ENCODE measurements at regions not wholly inside any gene's neighbourhood (a gene's known extent, or its start where the extent isn't known, plus 50 kb on each side); places are given as distances from the start of the nearest gene placed in this dataset.
A peak's percentile ranks its signal among the peaks of the same experiment; 100 is the strongest.

DNA sequence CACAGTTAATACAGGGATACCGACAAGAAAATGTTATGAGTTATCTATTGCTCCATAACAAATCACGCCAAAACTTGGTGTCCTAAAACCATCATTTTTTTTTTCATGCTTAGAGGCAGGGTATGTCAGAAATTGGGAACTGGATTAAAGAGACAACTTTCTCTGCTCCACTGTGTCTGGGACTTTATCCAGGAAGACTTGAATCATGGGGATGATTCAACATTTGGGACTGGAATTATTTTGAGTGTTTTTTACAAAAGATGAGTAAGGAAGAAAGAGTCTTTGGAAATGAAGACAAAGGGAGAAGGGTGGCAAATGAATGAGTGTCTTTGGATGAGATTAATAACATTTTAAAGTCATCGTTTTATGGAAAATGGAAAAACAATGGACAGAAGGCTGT is 1883.7 kb upstream of the C9orf72 start:
- no peaks in the 10 kb centered on the region for H3K4me1 Mint-ChIP-seq
- H3K9me3 Mint-ChIP-seq = peaks cover 11 to 28% of the 10 kb centered on the region in 2 donors
- H3K4me3 Mint-ChIP-seq = no peak overlapping the region
- no peaks in the 10 kb centered on the region for H3K27me3 Mint-ChIP-seq
- no peak for DNase-seq
- no peak for ATAC-seq
- H3K27ac Mint-ChIP-seq = no peak overlapping the region

DNA sequence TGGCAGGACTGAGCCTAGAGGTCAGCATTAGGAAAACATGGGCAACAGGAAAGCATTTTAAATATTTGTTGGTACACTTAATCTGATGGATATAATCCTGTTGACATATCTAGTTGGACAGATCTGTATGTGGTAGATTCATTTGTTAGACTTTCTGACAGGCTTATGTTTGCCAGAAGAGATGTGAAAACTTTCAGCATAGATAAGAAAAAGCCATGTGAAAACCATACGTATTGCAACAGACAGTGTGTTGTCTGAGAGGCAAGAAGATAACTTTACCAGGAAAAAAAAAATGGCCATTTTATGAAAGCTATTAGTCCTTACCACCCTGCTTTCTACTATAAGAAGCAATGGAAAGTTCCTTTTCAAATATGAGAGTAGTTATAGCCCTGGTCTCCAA is 1902.2 kb upstream of the C9orf72 start:
- DNase-seq (no peak), ATAC-seq (no peak)
- Mint-ChIP-seq H3K4me1 (no peaks in the 10 kb centered on the region), H3K9me3 (peaks cover 17 to 24% of the 10 kb centered on the region in 2 donors), H3K27me3 (no peaks in the 10 kb centered on the region), H3K27ac (no peak overlapping the region), H3K4me3 (no peak overlapping the region)

DNA sequence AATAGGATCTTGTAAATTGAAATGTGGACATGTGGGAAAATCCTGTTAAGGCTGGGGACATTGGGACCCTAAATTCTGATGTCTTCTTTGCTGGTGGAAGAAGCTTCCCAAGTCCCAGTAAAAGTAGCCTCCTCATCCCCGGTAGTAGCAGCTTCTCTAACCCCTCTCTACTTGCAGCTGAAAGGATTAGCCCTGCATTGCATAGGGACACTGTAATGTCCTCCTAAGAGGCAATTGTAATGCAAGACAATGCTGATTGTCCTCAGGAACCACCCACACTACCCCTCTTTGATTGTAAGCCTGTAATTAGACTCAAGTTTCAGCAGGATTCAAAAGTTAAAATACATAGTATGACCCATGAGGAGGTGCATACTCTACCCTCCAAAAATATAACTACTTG is 1938.4 kb upstream of the C9orf72 start:
- H3K4me3 Mint-ChIP-seq = no peak overlapping the region
- no peaks in the 10 kb centered on the region for H3K4me1 Mint-ChIP-seq
- ATAC-seq = no peak

DNA sequence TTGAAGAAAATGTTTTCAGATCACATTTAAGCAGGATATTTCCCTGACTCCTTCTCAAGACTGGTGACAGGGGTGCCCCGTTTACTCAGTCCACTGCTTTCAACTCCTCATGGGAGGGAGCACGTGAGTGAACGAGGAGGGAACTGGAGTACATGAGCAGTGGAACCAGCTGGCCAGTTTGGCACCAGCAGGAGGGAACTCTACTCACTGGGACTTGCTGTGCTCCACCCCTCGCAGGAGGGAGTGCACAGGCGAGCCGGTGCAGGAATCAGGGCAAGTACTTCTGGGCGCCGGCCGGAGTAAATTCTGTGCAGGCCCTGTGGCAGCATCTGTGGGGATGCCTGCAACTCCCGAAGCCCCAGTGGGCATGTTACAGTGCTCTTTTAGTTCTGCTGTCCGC is 1941.1 kb upstream of the C9orf72 start:
- Mint-ChIP-seq H3K9me3 (peaks cover 8 to 22% of the 10 kb centered on the region in 2 donors), H3K4me3 (no peak overlapping the region), H3K27me3 (no peaks in the 10 kb centered on the region), H3K4me1 (no peaks in the 10 kb centered on the region), H3K27ac (no peak overlapping the region)
- no peak for ATAC-seq
- no peak for DNase-seq

More for the DNA sequence above, 1938.4 kb upstream of the C9orf72 start:
- peaks cover 12 to 28% of the 10 kb centered on the region in 2 donors for H3K9me3 Mint-ChIP-seq
- no peak overlapping the region for H3K27ac Mint-ChIP-seq
- no peak for DNase-seq
- H3K27me3 Mint-ChIP-seq = no peaks in the 10 kb centered on the region

- DNase-seq (no peak), ATAC-seq (no peak)
- H3K27me3 Mint-ChIP-seq = no peaks in the 10 kb centered on the region
- no peaks in the 10 kb centered on the region for H3K4me1 Mint-ChIP-seq
- no peak overlapping the region for H3K27ac Mint-ChIP-seq
- H3K9me3 Mint-ChIP-seq = peaks cover 8 to 19% of the 10 kb centered on the region in 2 donors
- no peak overlapping the region for H3K4me3 Mint-ChIP-seq
Observed at GRCh38 chr9:29514862-29515261, 1941.6 kb upstream of the C9orf72 start.

DNA sequence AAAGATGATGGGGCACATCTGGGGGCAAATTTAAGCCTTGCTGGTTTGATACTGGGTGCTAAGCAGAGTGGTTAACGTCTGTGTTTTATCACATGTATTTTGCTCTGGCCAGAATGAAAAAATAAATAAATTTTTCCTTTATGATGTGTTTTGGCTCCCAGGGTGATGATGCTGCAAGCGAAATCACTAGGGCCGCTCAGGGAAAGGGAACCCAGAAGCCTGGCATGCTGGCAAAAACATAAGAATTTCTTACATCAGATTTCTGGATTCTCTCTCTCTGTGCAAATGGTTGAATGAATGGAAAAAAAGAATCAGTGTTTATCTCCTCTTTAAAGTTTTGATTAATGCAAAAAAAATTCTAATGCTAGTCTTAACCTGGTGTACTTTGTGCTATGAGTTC is 1975.2 kb upstream of the C9orf72 start:
- Mint-ChIP-seq H3K4me3 (no peak overlapping the region), H3K27me3 (no peaks in the 10 kb centered on the region), H3K27ac (no peak overlapping the region), H3K4me1 (no peaks in the 10 kb centered on the region), H3K9me3 (peaks cover 0 to 9% of the 10 kb centered on the region in 2 donors)
- ATAC-seq (no peak), DNase-seq (no peak)

DNA sequence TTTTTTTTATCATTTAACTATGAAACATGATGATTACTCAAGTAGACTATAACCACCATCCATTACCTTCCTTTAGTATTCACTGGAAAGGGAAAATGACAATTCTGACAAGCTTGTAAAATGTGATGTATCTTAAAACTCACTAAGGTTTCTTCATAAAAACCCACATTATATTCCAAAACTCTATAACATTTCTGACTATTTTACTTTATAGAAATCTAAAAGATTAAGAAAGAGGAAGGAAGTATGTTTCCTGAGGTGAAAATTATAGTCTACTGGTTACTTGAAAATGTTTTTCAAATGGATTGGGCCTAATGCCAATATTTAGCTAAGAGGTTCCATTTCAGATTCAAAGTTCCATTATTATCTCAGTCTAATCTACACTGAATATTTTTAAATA is 1982.2 kb upstream of the C9orf72 start:
- Mint-ChIP-seq H3K4me3 (no peak overlapping the region), H3K4me1 (no peaks in the 10 kb centered on the region), H3K9me3 (no peaks in the 10 kb centered on the region), H3K27ac (no peak overlapping the region), H3K27me3 (no peaks in the 10 kb centered on the region)
- ATAC-seq (no peak), DNase-seq (no peak)

GRCh38 chr9:29556317-29556716 is 1983.0 kb upstream of the C9orf72 start:
- no peak for DNase-seq
- Mint-ChIP-seq H3K27me3 (no peaks in the 10 kb centered on the region), H3K27ac (no peak overlapping the region), H3K9me3 (no peaks in the 10 kb centered on the region), H3K4me3 (no peak overlapping the region), H3K4me1 (no peaks in the 10 kb centered on the region)
- no peak for ATAC-seq

- Mint-ChIP-seq H3K4me1 (no peaks in the 10 kb centered on the region), H3K9me3 (peaks cover 0 to 1% of the 10 kb centered on the region in 2 donors), H3K27ac (no peak overlapping the region), H3K4me3 (no peak overlapping the region), H3K27me3 (no peaks in the 10 kb centered on the region)
- ATAC-seq (no peak), DNase-seq (no peak)
Observed at GRCh38 chr9:29556746-29557145, 1983.5 kb upstream of the C9orf72 start.

GRCh38 chr9:29564564-29564963 is 1991.3 kb upstream of the C9orf72 start:
- Mint-ChIP-seq H3K4me3 (no peak overlapping the region), H3K27me3 (no peaks in the 10 kb centered on the region), H3K4me1 (no peaks in the 10 kb centered on the region), H3K9me3 (peaks cover 0 to 9% of the 10 kb centered on the region in 2 donors), H3K27ac (peak overlapping the region in 1 of 2 donors; percentile 6)
- ATAC-seq (no peak), DNase-seq (no peak)

DNA sequence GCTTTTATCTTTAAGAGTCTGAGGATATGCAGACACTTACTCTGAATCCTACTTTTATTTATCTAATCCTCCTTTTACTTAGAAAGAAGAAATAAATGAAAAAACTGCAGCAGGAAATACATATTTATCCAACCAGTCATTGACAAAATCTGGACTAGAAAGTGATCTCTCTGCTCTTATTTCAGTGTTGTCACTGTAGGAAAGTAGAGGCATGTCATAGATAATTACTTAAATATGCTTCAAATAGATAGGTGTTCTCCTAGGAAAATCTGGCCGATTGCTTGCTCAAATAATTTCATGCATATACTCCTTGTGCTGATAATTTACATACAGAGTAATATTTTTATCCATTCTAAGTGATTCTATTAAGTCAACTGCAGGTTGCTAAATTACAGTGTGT is 2001.9 kb upstream of the C9orf72 start:
- peaks cover 0 to 7% of the 10 kb centered on the region in 2 donors for H3K9me3 Mint-ChIP-seq
- ATAC-seq (no peak), DNase-seq (no peak)
- H3K27ac Mint-ChIP-seq = no peak overlapping the region
- H3K27me3 Mint-ChIP-seq = no peaks in the 10 kb centered on the region
- H3K4me3 Mint-ChIP-seq = no peak overlapping the region
- H3K4me1 Mint-ChIP-seq = no peaks in the 10 kb centered on the region

DNA sequence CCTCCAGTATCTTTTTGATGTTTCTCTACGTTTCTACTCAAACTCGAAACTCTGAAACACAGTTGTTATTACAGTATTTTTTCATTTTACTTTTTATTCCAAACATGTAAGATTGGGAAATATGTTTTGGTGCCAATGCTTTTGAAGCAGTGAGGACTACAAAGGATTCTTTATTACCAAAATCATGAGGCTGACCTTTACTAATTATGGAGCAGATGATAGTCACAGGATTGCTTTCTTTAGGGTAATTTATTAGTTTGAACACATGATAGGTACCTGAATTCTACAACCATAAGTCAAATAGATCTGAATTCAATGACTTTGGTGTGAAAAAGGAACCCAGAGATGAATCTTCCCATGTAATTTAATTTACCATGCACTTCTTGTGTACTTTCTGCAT is 2015.1 kb upstream of the C9orf72 start:
- Mint-ChIP-seq H3K4me1 (no peaks in the 10 kb centered on the region), H3K27ac (no peak overlapping the region), H3K4me3 (no peak overlapping the region), H3K27me3 (no peaks in the 10 kb centered on the region), H3K9me3 (peaks cover 0 to 15% of the 10 kb centered on the region in 2 donors)
- no peak for DNase-seq
- no peak for ATAC-seq

DNA sequence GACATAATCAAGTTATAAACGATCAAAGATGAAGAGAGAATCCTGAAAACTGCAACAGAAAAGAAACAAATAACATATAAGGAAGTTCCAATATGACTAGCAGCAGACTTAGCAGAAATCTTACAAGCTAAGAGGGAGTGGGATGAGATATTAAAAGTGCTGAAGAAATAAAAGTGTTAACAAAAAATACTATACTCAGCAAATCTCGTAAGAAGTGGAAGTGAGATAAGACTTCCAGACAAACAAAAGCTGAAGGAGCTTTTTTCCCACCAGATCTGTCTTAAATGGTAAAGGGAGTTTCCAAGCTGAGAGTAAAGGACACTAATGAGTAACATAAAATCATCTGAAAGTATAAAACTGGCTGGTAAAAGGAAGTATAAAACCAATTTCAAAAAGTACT is 2036.0 kb upstream of the C9orf72 start:
- Mint-ChIP-seq H3K4me3 (no peak overlapping the region), H3K27me3 (no peaks in the 10 kb centered on the region), H3K27ac (no peak overlapping the region), H3K9me3 (peaks cover 13 to 15% of the 10 kb centered on the region in 2 donors), H3K4me1 (no peaks in the 10 kb centered on the region)
- no peak for DNase-seq
- no peak for ATAC-seq

DNA sequence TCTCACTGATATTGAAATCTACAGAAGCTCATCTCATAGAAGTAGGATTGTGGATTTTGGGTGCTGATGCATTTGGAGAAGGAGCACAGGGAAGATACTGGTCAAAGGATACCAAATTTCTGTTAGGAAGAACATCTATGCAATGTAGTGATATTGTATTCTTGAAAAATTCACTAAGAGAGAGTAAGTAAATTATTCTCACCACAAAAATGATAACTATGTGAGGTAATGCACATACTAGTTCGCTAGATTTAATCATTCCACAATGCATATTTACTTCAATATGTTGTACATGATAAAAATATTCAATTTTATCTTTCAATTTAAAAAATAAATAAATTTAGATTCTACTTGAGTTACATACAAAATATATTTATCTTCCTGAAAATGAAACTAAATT is 2040.5 kb upstream of the C9orf72 start:
- no peak for DNase-seq
- Mint-ChIP-seq H3K27ac (no peak overlapping the region), H3K4me3 (no peak overlapping the region), H3K9me3 (peaks cover 8 to 11% of the 10 kb centered on the region in 2 donors), H3K4me1 (no peaks in the 10 kb centered on the region), H3K27me3 (no peaks in the 10 kb centered on the region)
- ATAC-seq = no peak

- ATAC-seq (no peak), DNase-seq (no peak)
- no peaks in the 10 kb centered on the region for H3K4me1 Mint-ChIP-seq
- no peaks in the 10 kb centered on the region for H3K9me3 Mint-ChIP-seq
- no peaks in the 10 kb centered on the region for H3K27me3 Mint-ChIP-seq
- no peak overlapping the region for H3K4me3 Mint-ChIP-seq
- H3K27ac Mint-ChIP-seq = no peak overlapping the region
Observed at GRCh38 chr9:29616844-29617243, 2043.6 kb upstream of the C9orf72 start.

- Mint-ChIP-seq H3K27ac (no peak overlapping the region), H3K27me3 (no peaks in the 10 kb centered on the region), H3K4me1 (no peaks in the 10 kb centered on the region), H3K4me3 (no peak overlapping the region), H3K9me3 (peaks cover 8 to 15% of the 10 kb centered on the region in 2 donors)
- DNase-seq (no peak), ATAC-seq (no peak)
Observed at GRCh38 chr9:29625292-29625731, 2052.0 kb upstream of the C9orf72 start.

GRCh38 chr9:29625931-29626330 is 2052.7 kb upstream of the C9orf72 start:
- no peaks in the 10 kb centered on the region for H3K4me1 Mint-ChIP-seq
- peaks cover 8 to 15% of the 10 kb centered on the region in 2 donors for H3K9me3 Mint-ChIP-seq
- H3K4me3 Mint-ChIP-seq = no peak overlapping the region
- ATAC-seq = no peak
- no peaks in the 10 kb centered on the region for H3K27me3 Mint-ChIP-seq
- no peak overlapping the region for H3K27ac Mint-ChIP-seq
- no peak for DNase-seq

Measured in stimulated activated naive CD8-positive, alpha-beta T cell treated with anti-CD3 and anti-CD28 coated beads, Interleukin-15, amount 100 ng/mL, for 72 hours (primary cell).